ENCODE measurements at regions not wholly inside any gene's neighbourhood (a gene's known extent, or its start where the extent isn't known, plus 50 kb on each side); places are given as distances from the start of the nearest gene placed in this dataset.

GRCh38 chr22:48889887-48890692 lies 937.6 kb downstream of the BRD1 start:
- H3K9me3 ChIP-seq (ENCODE audit: low read length), result no peaks in the 10 kb centered on the region
- H3K27me3 ChIP-seq (ENCODE audit: low read length), result no peaks in the 10 kb centered on the region
- no peak overlapping the region for H3K9ac ChIP-seq (ENCODE audit: low read length)
- H3K9me2 ChIP-seq (replicated peaks; ENCODE audit: insufficient read depth, low read length), result no peaks in the 10 kb centered on the region
- H3K4me1 ChIP-seq (ENCODE audit: low read length), result no peaks in the 10 kb centered on the region
- no peak overlapping the region for H3K4me2 ChIP-seq (ENCODE audit: low read depth, low read length, poor library complexity, severe bottlenecking)
- DNase-seq, result no peak
- no peak overlapping the region for H3K27ac ChIP-seq (ENCODE audit: low read length)
- no peaks in the 10 kb centered on the region for H4K20me1 ChIP-seq (ENCODE audit: insufficient read depth, low read depth, low read length)
- no peaks in the 10 kb centered on the region for H3K36me3 ChIP-seq (ENCODE audit: insufficient read depth, low read length)
- H2AFZ ChIP-seq (ENCODE audit: low read length), result no peak overlapping the region
- no peaks in the 10 kb centered on the region for H3K79me2 ChIP-seq (ENCODE audit: low read length)
- no peak overlapping the region for H3K4me3 ChIP-seq (ENCODE audit: low read length)

- H3K4me1 ChIP-seq (ENCODE audit: low read length), result no peaks in the 10 kb centered on the region
- H3K9me3 ChIP-seq (ENCODE audit: low read length), result no peaks in the 10 kb centered on the region
- H3K9ac ChIP-seq (ENCODE audit: low read length), result no peak overlapping the region
- no peak for DNase-seq
- no peaks in the 10 kb centered on the region for H3K27me3 ChIP-seq (ENCODE audit: low read length)
- H2AFZ ChIP-seq (ENCODE audit: low read length), result no peak overlapping the region
- H3K9me2 ChIP-seq (replicated peaks; ENCODE audit: insufficient read depth, low read length), result no peaks in the 10 kb centered on the region
- H3K27ac ChIP-seq (ENCODE audit: low read length), result no peak overlapping the region
- H3K4me3 ChIP-seq (ENCODE audit: low read length), result no peak overlapping the region
- H3K4me2 ChIP-seq (ENCODE audit: low read depth, low read length, poor library complexity, severe bottlenecking), result no peak overlapping the region
- H3K36me3 ChIP-seq (ENCODE audit: insufficient read depth, low read length), result no peaks in the 10 kb centered on the region
- H4K20me1 ChIP-seq (ENCODE audit: insufficient read depth, low read depth, low read length), result no peaks in the 10 kb centered on the region
- H3K79me2 ChIP-seq (ENCODE audit: low read length), result no peaks in the 10 kb centered on the region
Observed at GRCh38 chr22:48889209-48889830, 938.4 kb downstream of the BRD1 start.

- no peak overlapping the region for H3K4me3 ChIP-seq (ENCODE audit: low read length)
- no peak overlapping the region for H2AFZ ChIP-seq (ENCODE audit: low read length)
- H3K27me3 ChIP-seq (ENCODE audit: low read length), result no peaks in the 10 kb centered on the region
- no peaks in the 10 kb centered on the region for H3K36me3 ChIP-seq (ENCODE audit: insufficient read depth, low read length)
- no peaks in the 10 kb centered on the region for H4K20me1 ChIP-seq (ENCODE audit: insufficient read depth, low read depth, low read length)
- DNase-seq, result no peak
- H3K27ac ChIP-seq (ENCODE audit: low read length), result no peak overlapping the region
- no peak overlapping the region for H3K4me2 ChIP-seq (ENCODE audit: low read depth, low read length, poor library complexity, severe bottlenecking)
- H3K9me2 ChIP-seq (replicated peaks; ENCODE audit: insufficient read depth, low read length), result no peaks in the 10 kb centered on the region
- H3K4me1 ChIP-seq (ENCODE audit: low read length), result no peaks in the 10 kb centered on the region
- no peak overlapping the region for H3K9ac ChIP-seq (ENCODE audit: low read length)
- no peaks in the 10 kb centered on the region for H3K79me2 ChIP-seq (ENCODE audit: low read length)
- no peaks in the 10 kb centered on the region for H3K9me3 ChIP-seq (ENCODE audit: low read length)
Observed at GRCh38 chr22:48888466-48889208, 939.0 kb downstream of the BRD1 start.

DNA sequence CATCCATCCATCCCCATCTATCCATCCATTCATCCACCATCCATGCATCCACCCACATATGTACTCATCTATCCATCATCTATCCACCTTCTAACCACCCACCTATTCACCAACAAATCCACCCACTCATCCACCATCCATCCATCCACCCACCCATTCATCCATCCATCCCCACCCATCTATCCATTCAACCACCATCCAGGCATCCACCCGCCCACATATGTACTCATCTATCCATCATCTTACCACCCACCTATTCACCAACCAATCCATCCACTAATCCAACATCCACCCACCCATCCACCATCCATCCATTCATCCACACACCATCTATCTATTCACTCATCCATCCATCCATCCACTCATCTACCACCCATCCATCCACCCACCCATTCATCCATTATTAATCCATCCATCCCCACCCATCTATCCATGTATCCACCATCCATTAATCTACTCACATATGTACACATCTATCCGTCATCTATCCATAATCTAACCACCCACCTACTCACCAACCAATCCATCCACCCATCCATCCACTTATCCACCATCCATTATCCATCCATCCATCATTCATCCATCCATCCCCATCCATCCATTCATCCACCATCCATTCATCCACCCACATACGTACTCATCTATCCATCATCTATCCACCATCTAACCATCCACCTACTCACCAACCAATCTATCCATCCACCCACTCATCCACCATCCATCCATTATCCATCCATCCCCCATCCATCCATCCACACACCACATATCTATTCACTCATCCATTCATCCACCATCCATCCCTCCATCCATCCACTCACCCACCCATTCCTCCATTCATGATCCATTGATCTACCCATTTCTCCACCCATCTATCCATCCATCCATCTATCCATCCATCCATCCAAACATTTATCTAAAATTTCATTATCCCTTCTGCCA lies 940.0 kb downstream of the BRD1 start:
- Histone ChIP-seq H2AFZ (ENCODE audit: low read length) (no peak overlapping the region), H3K4me2 (ENCODE audit: low read depth, low read length, poor library complexity, severe bottlenecking) (no peak overlapping the region), H3K36me3 (ENCODE audit: insufficient read depth, low read length) (no peaks in the 10 kb centered on the region), H3K79me2 (ENCODE audit: low read length) (no peaks in the 10 kb centered on the region), H3K9me2 (replicated peaks; ENCODE audit: insufficient read depth, low read length) (no peaks in the 10 kb centered on the region), H3K27ac (ENCODE audit: low read length) (no peak overlapping the region), H3K9ac (ENCODE audit: low read length) (no peak overlapping the region), H3K27me3 (ENCODE audit: low read length) (no peaks in the 10 kb centered on the region), H3K9me3 (ENCODE audit: low read length) (no peaks in the 10 kb centered on the region), H3K4me1 (ENCODE audit: low read length) (no peaks in the 10 kb centered on the region), H3K4me3 (ENCODE audit: low read length) (no peak overlapping the region), H4K20me1 (ENCODE audit: insufficient read depth, low read depth, low read length) (no peaks in the 10 kb centered on the region)
- no peak for DNase-seq

DNA sequence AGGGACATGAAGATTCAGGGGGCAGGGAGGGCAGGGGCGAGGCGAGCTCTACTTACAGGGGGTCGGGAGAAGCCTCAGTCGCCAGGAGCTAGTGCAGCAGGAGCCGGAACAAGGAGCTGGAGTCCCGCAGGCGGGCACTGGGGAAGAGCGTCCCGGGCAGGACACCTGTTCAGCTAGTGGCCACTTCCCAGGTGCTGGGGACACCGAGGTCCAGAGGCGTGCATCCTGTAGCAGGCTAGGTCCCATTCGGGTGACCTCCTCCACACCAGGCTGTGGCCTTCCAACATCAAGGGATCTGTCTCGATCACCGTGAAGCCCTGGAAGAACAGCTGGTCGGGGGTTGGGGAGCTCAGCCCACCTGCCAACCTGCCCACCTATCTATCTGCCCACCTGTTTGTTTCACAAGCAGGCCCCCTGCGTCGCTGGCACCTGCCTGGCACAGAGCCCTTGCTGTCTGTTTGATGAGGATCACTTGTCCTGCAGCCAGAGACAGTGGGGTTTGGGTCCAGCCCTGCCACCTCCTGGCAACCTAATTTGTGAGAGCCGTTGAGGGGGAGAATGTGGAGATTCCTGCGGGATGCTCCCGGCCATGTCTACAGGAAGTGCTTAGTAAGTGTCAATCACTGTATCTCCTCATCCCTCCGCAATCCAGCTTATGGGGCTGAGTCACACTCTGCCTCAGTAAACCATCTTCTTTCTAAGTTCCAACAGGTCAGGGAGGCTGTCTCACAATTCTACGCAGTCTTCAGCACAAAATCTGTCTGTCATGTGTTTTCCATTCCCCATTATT lies 940.9 kb downstream of the BRD1 start:
- no peak overlapping the region for H3K9ac ChIP-seq (ENCODE audit: low read length)
- no peak overlapping the region for H3K4me2 ChIP-seq (ENCODE audit: low read depth, low read length, poor library complexity, severe bottlenecking)
- DNase-seq, result no peak
- no peak overlapping the region for H3K4me3 ChIP-seq (ENCODE audit: low read length)
- H4K20me1 ChIP-seq (ENCODE audit: insufficient read depth, low read depth, low read length), result no peaks in the 10 kb centered on the region
- no peaks in the 10 kb centered on the region for H3K36me3 ChIP-seq (ENCODE audit: insufficient read depth, low read length)
- H3K9me3 ChIP-seq (ENCODE audit: low read length), result 0 out of 2 replicates have a peak, but pooled peaks cover 4% of the 10 kb centered on the region
- H3K4me1 ChIP-seq (ENCODE audit: low read length), result no peaks in the 10 kb centered on the region
- H3K9me2 ChIP-seq (replicated peaks; ENCODE audit: insufficient read depth, low read length), result no peaks in the 10 kb centered on the region
- no peak overlapping the region for H3K27ac ChIP-seq (ENCODE audit: low read length)
- no peak overlapping the region for H2AFZ ChIP-seq (ENCODE audit: low read length)
- no peaks in the 10 kb centered on the region for H3K27me3 ChIP-seq (ENCODE audit: low read length)
- no peaks in the 10 kb centered on the region for H3K79me2 ChIP-seq (ENCODE audit: low read length)

DNA sequence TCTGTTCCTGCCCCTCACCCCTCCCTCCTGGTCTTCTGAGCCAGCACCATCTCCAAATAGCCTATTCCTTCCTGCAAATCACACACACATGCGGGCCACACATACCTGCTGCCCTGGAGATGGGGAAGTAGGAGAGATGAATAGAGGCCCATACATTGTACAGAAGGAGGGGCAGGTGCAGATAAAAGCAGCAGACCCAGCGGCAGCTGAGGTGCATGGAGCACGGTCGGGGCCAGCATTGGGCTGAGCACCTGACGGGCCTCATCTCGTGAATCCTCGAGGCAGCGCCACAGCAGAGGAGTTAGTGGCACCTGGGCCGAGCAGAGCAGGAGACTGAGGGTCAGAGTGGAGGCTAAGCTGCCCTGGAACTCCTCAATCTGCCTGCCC lies 941.8 kb downstream of the BRD1 start:
- no peak overlapping the region for H3K9ac ChIP-seq (ENCODE audit: low read length)
- no peak for DNase-seq
- no peak overlapping the region for H3K27ac ChIP-seq (ENCODE audit: low read length)
- H3K4me3 ChIP-seq (ENCODE audit: low read length), result no peak overlapping the region
- 0 out of 2 replicates have a peak, but pooled peaks cover 4% of the 10 kb centered on the region for H3K9me3 ChIP-seq (ENCODE audit: low read length)
- no peaks in the 10 kb centered on the region for H3K27me3 ChIP-seq (ENCODE audit: low read length)
- H3K79me2 ChIP-seq (ENCODE audit: low read length), result no peaks in the 10 kb centered on the region
- no peaks in the 10 kb centered on the region for H4K20me1 ChIP-seq (ENCODE audit: insufficient read depth, low read depth, low read length)
- H2AFZ ChIP-seq (ENCODE audit: low read length), result no peak overlapping the region
- no peaks in the 10 kb centered on the region for H3K36me3 ChIP-seq (ENCODE audit: insufficient read depth, low read length)
- no peaks in the 10 kb centered on the region for H3K9me2 ChIP-seq (replicated peaks; ENCODE audit: insufficient read depth, low read length)
- H3K4me2 ChIP-seq (ENCODE audit: low read depth, low read length, poor library complexity, severe bottlenecking), result no peak overlapping the region
- H3K4me1 ChIP-seq (ENCODE audit: low read length), result no peaks in the 10 kb centered on the region

DNA sequence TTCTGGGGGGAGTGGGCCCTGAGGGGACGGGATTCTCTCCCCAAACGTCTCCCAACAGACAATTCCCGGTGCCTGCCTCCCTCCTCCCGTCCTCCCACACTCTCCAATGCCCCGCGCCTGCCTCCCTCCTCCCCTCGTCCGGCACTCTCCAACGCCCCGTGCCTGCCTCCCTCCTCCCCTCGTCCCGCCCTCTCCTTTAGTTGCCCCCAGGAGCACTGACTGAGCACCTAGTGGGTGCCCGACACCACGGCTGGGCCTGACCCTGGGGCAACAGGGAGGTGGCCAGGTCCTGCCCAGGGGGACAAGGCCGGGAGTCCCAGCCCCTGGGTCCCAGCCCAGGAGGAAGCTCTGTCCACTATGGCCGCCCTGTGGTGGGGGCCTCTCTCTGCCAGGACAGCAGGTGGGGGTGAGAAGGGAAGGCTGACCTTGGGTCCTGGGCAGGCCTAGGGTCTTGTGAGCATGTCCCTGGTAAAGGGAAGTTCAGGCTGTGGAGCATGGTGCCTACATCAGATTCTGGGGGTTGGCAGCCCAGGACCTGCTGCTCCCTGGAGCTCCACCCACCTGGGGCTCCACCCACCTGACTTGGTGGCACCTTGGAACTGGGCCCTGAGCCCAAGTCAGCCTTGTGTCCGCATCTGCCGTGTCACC lies 942.3 kb downstream of the BRD1 start:
- Histone ChIP-seq H3K9ac (ENCODE audit: low read length) (no peak overlapping the region), H3K79me2 (ENCODE audit: low read length) (no peaks in the 10 kb centered on the region), H2AFZ (ENCODE audit: low read length) (no peak overlapping the region), H3K36me3 (ENCODE audit: insufficient read depth, low read length) (no peaks in the 10 kb centered on the region), H3K9me2 (replicated peaks; ENCODE audit: insufficient read depth, low read length) (no peaks in the 10 kb centered on the region), H4K20me1 (ENCODE audit: insufficient read depth, low read depth, low read length) (no peaks in the 10 kb centered on the region), H3K9me3 (ENCODE audit: low read length) (0 out of 2 replicates have a peak, but pooled peaks cover 4% of the 10 kb centered on the region), H3K4me3 (ENCODE audit: low read length) (no peak overlapping the region), H3K4me1 (ENCODE audit: low read length) (no peaks in the 10 kb centered on the region), H3K4me2 (ENCODE audit: low read depth, low read length, poor library complexity, severe bottlenecking) (no peak overlapping the region), H3K27me3 (ENCODE audit: low read length) (no peaks in the 10 kb centered on the region), H3K27ac (ENCODE audit: low read length) (no peak overlapping the region)
- DNase-seq, result no peak

Measured in Karpas-422 (cell line).